ENCODE measurements at regions not wholly inside any gene's neighbourhood (a gene's known extent, or its start where the extent isn't known, plus 50 kb on each side); places are given as distances from the start of the nearest gene placed in this dataset.

DNA sequence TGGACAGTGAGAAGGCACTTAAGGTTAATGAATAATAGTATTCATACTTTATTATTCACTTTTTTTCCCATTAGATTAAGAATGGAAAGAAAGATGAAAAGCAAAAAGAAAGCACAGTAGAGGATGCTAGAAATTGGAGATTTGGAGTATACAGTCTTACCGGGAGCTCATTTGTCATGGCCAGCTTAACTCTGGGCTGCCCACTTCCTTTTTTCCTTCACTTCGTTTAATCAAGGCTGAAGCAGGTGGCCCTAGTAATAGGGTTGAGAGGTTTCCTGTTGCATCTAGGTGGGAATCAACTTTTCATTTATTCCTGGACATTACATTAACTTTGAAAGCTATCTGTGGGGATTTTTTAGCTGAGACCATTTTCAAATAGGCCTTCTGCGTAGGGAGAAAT lies 57.0 kb upstream of the MEGF10 start:
- no peak overlapping the region for H3K27ac ChIP-seq
- H3K27me3 ChIP-seq, result no peaks in the 10 kb centered on the region
- intact Hi-C loops (cut with DNase I; ENCODE audit: low total_unique reads), result no loop called here
- WGBS, 2 donors (ENCODE audit: low coverage in 1 of 2), result 80 to 83% methylated on average over 3 of the region's 3 CpGs
- H3K4me1 ChIP-seq, result peaks cover 0 to 11% (median 2%) of the 10 kb centered on the region in 4 donors
- H3K9me3 ChIP-seq, result no peaks in the 10 kb centered on the region
- no peaks in the 10 kb centered on the region for H3K36me3 ChIP-seq
- in situ Hi-C loops (cut with MboI; ENCODE audit: low pct_ligation_motif_present in 1 of 4, low pct_unique_long_range_greater_than_20kb in 1 of 4, low sequenced_read_pairs in 3 of 4), result no loop called here
- H3K4me3 ChIP-seq, result no peak overlapping the region
- DNase-seq, result no peak
- TF ChIP-seq POLR2AphosphoS5 (IDR thresholded peaks at IDR 0.05), result no peak
- TF ChIP-seq, protein P1, sequence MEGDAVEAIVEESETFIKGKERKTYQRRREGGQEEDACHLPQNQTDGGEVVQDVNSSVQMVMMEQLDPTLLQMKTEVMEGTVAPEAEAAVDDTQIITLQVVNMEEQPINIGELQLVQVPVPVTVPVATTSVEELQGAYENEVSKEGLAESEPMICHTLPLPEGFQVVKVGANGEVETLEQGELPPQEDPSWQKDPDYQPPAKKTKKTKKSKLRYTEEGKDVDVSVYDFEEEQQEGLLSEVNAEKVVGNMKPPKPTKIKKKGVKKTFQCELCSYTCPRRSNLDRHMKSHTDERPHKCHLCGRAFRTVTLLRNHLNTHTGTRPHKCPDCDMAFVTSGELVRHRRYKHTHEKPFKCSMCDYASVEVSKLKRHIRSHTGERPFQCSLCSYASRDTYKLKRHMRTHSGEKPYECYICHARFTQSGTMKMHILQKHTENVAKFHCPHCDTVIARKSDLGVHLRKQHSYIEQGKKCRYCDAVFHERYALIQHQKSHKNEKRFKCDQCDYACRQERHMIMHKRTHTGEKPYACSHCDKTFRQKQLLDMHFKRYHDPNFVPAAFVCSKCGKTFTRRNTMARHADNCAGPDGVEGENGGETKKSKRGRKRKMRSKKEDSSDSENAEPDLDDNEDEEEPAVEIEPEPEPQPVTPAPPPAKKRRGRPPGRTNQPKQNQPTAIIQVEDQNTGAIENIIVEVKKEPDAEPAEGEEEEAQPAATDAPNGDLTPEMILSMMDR (IDR thresholded peaks at IDR 0.05), result no peak
- no peak for TF ChIP-seq EP300 (IDR thresholded peaks at IDR 0.05; ENCODE audit: low read depth)
- TF ChIP-seq POLR2A (IDR thresholded peaks at IDR 0.05), result no peak

DNA sequence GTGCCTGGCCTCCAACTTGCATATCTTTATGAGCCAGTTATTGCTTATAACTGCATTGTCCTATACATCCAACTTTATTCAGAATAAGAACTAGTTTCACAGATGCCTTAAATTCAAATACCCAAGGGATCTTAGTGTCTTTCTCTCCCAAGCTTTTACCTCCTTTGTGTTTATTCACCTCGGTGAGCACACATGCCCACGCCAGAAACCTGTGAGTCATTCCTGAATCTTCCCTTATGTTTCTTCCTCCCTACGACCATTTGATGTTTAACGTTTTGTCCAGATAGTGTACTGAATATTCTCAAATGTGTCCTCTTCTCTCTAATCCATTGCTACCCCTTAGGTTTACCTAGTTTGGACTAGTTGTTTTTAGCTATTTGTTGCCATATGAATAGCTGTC lies 55.5 kb upstream of the MEGF10 start:
- DNase-seq, result no peak
- no peaks in the 10 kb centered on the region for H3K27me3 ChIP-seq
- in situ Hi-C loops (cut with MboI; ENCODE audit: low pct_ligation_motif_present in 1 of 4, low pct_unique_long_range_greater_than_20kb in 1 of 4, low sequenced_read_pairs in 3 of 4) (no loop called here), intact Hi-C loops (cut with DNase I; ENCODE audit: low total_unique reads) (no loop called here)
- peaks cover 0 to under 1% (median 0%) of the 10 kb centered on the region in 4 donors for H3K4me1 ChIP-seq
- 73 to 77% methylated on average over 4 of the region's 4 CpGs for WGBS, 2 donors (ENCODE audit: low coverage in 1 of 2)
- no peak overlapping the region for H3K4me3 ChIP-seq
- TF ChIP-seq POLR2AphosphoS5 (IDR thresholded peaks at IDR 0.05) (no peak), EP300 (IDR thresholded peaks at IDR 0.05; ENCODE audit: low read depth) (no peak), POLR2A (IDR thresholded peaks at IDR 0.05) (no peak)
- TF ChIP-seq, protein P1 (IDR thresholded peaks at IDR 0.05), result no peak
- H3K9me3 ChIP-seq, result no peaks in the 10 kb centered on the region
- H3K36me3 ChIP-seq, result no peaks in the 10 kb centered on the region
- H3K27ac ChIP-seq, result no peak overlapping the region

DNA sequence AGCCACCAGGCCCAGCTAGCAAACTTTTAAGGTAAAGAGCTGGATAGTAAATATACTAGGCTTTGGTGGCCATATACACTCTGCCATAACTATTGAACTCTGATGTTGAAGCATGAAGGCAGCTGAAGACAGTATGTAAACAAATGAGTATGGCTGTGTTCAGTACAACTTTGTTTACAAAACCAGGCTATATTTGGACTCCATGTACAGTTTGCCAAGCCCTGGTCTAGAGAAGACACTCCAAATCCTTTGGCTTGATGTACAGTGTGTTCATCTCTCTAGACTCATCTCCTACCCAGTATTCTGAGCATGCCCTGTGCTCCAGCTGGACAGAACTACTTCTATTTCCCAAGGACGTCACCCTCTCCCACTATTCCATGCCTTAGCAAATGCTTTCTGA lies 54.3 kb upstream of the MEGF10 start:
- no peaks in the 10 kb centered on the region for H3K36me3 ChIP-seq
- no peak for TF ChIP-seq EP300 (IDR thresholded peaks at IDR 0.05; ENCODE audit: low read depth)
- TF ChIP-seq, protein P1 (IDR thresholded peaks at IDR 0.05), result no peak
- TF ChIP-seq POLR2AphosphoS5 (IDR thresholded peaks at IDR 0.05), result no peak
- TF ChIP-seq POLR2A (IDR thresholded peaks at IDR 0.05), result no peak
- no peaks in the 10 kb centered on the region for H3K4me1 ChIP-seq
- intact Hi-C loops (cut with DNase I; ENCODE audit: low total_unique reads), result no loop called here
- in situ Hi-C loops (cut with MboI; ENCODE audit: low pct_ligation_motif_present in 1 of 4, low pct_unique_long_range_greater_than_20kb in 1 of 4, low sequenced_read_pairs in 3 of 4), result no loop called here
- 73 to 80% methylated on average over 1 of the region's 1 CpG for WGBS, 2 donors (ENCODE audit: low coverage in 1 of 2)
- H3K27ac ChIP-seq, result no peak overlapping the region
- H3K27me3 ChIP-seq, result no peaks in the 10 kb centered on the region
- H3K9me3 ChIP-seq, result no peaks in the 10 kb centered on the region
- no peak overlapping the region for H3K4me3 ChIP-seq
- no peak for DNase-seq

Small RNA genes in the stretch of these regions (small RNA-seq; reads per million reads assigned to genes)
- 0 reads per million in 4 donors for gene AC011416.2
- 0 to 0.24 (median 0) reads per million in 4 donors for gene MRPS5P3

Data from transverse colon (tissue), 4 donors.